Endodermal cell (in vitro differentiated cells): ENCODE measurements at regions not wholly inside any gene's neighbourhood (a gene's known extent, or its start where the extent isn't known, plus 50 kb on each side); places are given as distances from the start of the nearest gene placed in this dataset.

Experiments used
- DNase-seq: peaks from one replicate; pipeline ENCODE4 v3.0.0-alpha.2; 2017
- H3K27ac ChIP-seq: 2 replicates; pipeline ENCODE4 v1.5.1; 2013; ENCODE audit warnings: mild to moderate bottlenecking, low read depth, low read length, moderate library complexity
- H3K27me3 ChIP-seq: 2 replicates; pipeline ENCODE4 v1.6.1; 2013; ENCODE audit warnings: mild to moderate bottlenecking, low read length, moderate library complexity; ENCODE audit not compliant: insufficient read depth, control insufficient read depth, poor library complexity, severe bottlenecking
- H3K36me3 ChIP-seq: 2 replicates; pipeline ENCODE4 v1.7.0; 2013; ENCODE audit warnings: mild to moderate bottlenecking, low read length, moderate library complexity; ENCODE audit not compliant: control insufficient read depth, insufficient read depth
- H3K4me1 ChIP-seq: one replicate; pipeline ENCODE4 v1.7.0; 2013; ENCODE audit warnings: low read length; ENCODE audit not compliant: control insufficient read depth, insufficient read depth
- H3K4me3 ChIP-seq: 2 replicates; pipeline ENCODE4 v1.5.1; 2013; ENCODE audit warnings: mild to moderate bottlenecking, low read length, moderate library complexity
- H3K9ac ChIP-seq: 2 replicates; pipeline ENCODE4 v1.6.1; 2013; ENCODE audit warnings: mild to moderate bottlenecking, low read length, moderate library complexity; ENCODE audit not compliant: poor library complexity, severe bottlenecking; ENCODE audit errors: extremely low read depth
- H3K9me3 ChIP-seq: 2 replicates; pipeline ENCODE4 v1.6.1; 2013; ENCODE audit warnings: mild to moderate bottlenecking, low read length, moderate library complexity; ENCODE audit not compliant: control insufficient read depth
- H3K27ac Mint-ChIP-seq: 2 replicates; pipeline ENCODE4 v1.8.0; 2020; ENCODE audit warnings: mixed read lengths
- H3K27me3 Mint-ChIP-seq: 2 replicates; pipeline ENCODE4 v1.8.0; 2021; ENCODE audit warnings: mild to moderate bottlenecking, mixed read lengths; ENCODE audit not compliant: insufficient read depth
- H3K36me3 Mint-ChIP-seq: 2 replicates; pipeline ENCODE4 v1.8.0; 2020; ENCODE audit warnings: low read depth, mixed read lengths
- H3K4me1 Mint-ChIP-seq: 2 replicates; pipeline ENCODE4 v1.8.0; 2020; ENCODE audit warnings: mixed read lengths
- H3K4me3 Mint-ChIP-seq: 2 replicates; pipeline ENCODE4 v1.8.0; 2020; ENCODE audit warnings: mild to moderate bottlenecking, moderate library complexity, mixed read lengths
- H3K9me3 Mint-ChIP-seq: 2 replicates; pipeline ENCODE4 v1.8.0; 2020; ENCODE audit warnings: mild to moderate bottlenecking, mixed read lengths
- WGBS, 2 experiments: methylation state at CpG; one replicate each; pipeline versions ENCODE4 v1.1.5 to v1.1.7; 2013; ENCODE audit warnings: missing lambda C conversion rate in 2 of 2, mixed read lengths in 1 of 2; ENCODE audit not compliant: insufficient coverage in 1 of 2, insufficient read length in 1 of 2; 5-methylcytosine and 5-hydroxymethylcytosine counted together
- TF ChIP-seq, protein P1 (sequence below): fragments of 200-600 bp; sonication (generic); conservative IDR thresholded peaks from 2 replicates; pipeline ENCODE4 v1.5.0; 2021; ENCODE audit warnings: antibody characterized with exemption, mild to moderate bottlenecking

DNA sequence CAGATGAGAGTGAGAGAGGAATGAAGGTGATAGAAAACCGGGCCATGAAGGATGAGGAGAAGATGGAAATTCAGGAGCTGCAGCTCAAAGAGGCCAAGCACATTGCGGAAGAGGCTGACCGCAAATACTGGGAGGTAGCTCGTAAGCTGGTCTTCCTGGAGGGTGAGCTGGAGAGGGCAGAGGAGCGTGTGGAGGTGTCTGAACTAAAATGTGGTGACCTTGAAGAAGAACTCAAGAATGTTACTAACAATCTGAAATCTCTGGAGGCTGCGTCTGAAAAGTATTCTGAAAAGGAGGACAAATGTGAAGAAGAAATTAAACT lies 88.9 kb downstream of the EOMES start:
- Histone ChIP-seq H3K4me1 (no peaks in the 10 kb centered on the region), H3K9ac (no peak overlapping the region), H3K27me3 (no peaks in the 10 kb centered on the region), H3K36me3 (no peaks in the 10 kb centered on the region), H3K4me3 (no peak overlapping the region), H3K27ac (no peak overlapping the region), H3K9me3 (no peaks in the 10 kb centered on the region)
- DNase-seq = no peak
- 68 to 76% methylated on average over 6 of the region's 6 CpGs for WGBS, 2 experiments
- peaks cover 7% of the 10 kb centered on the region for H3K27me3 Mint-ChIP-seq
- peaks cover 4% of the 10 kb centered on the region for H3K4me1 Mint-ChIP-seq
- peak overlapping the region; percentile 67 for H3K27ac Mint-ChIP-seq
- peak overlapping the region; percentile 58 for H3K4me3 Mint-ChIP-seq
- no peaks in the 10 kb centered on the region for H3K36me3 Mint-ChIP-seq
- TF ChIP-seq, protein P1, sequence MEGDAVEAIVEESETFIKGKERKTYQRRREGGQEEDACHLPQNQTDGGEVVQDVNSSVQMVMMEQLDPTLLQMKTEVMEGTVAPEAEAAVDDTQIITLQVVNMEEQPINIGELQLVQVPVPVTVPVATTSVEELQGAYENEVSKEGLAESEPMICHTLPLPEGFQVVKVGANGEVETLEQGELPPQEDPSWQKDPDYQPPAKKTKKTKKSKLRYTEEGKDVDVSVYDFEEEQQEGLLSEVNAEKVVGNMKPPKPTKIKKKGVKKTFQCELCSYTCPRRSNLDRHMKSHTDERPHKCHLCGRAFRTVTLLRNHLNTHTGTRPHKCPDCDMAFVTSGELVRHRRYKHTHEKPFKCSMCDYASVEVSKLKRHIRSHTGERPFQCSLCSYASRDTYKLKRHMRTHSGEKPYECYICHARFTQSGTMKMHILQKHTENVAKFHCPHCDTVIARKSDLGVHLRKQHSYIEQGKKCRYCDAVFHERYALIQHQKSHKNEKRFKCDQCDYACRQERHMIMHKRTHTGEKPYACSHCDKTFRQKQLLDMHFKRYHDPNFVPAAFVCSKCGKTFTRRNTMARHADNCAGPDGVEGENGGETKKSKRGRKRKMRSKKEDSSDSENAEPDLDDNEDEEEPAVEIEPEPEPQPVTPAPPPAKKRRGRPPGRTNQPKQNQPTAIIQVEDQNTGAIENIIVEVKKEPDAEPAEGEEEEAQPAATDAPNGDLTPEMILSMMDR = no peak
- no peaks in the 10 kb centered on the region for H3K9me3 Mint-ChIP-seq

GRCh38 chr3:27632431-27633223 lies 89.5 kb downstream of the EOMES start:
- Mint-ChIP-seq H3K27ac (peak overlapping the region; percentile 67), H3K27me3 (peaks cover 7% of the 10 kb centered on the region), H3K4me3 (peak overlapping the region; percentile 58), H3K4me1 (peaks cover 4% of the 10 kb centered on the region), H3K9me3 (no peaks in the 10 kb centered on the region), H3K36me3 (no peaks in the 10 kb centered on the region)
- DNase-seq = peak; percentile 76
- TF ChIP-seq, protein P1 = no peak
- H3K4me3 ChIP-seq = no peak overlapping the region
- no peaks in the 10 kb centered on the region for H3K4me1 ChIP-seq
- H3K9me3 ChIP-seq = no peaks in the 10 kb centered on the region
- no peak overlapping the region for H3K27ac ChIP-seq
- H3K9ac ChIP-seq = no peak overlapping the region
- WGBS, 2 experiments = 40 to 41% methylated on average over 23 to 66 of the region's 66 CpGs
- no peaks in the 10 kb centered on the region for H3K27me3 ChIP-seq
- H3K36me3 ChIP-seq = no peaks in the 10 kb centered on the region

DNA sequence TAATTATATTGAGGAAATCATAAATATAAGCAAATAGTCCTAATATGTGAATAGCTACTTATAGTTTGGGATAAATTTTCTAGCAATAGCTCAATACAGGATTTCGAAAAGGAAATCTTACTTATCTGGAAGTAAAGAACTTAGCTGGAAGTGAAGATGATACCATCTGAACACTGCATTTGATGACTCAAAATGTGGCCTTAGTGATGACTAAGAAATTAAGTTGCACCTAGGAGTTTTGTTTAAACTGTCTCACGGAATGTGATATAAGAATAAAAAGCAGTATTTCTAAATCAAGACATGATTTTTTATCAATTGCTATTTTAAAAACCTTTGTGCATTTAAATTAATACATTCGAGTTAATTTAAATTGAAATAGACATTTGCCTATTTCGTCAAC lies 91.2 kb downstream of the EOMES start:
- Histone ChIP-seq H3K27ac (no peak overlapping the region), H3K4me3 (no peak overlapping the region), H3K4me1 (no peaks in the 10 kb centered on the region), H3K27me3 (no peaks in the 10 kb centered on the region), H3K9me3 (no peaks in the 10 kb centered on the region), H3K9ac (no peak overlapping the region), H3K36me3 (no peaks in the 10 kb centered on the region)
- TF ChIP-seq, protein P1 = no peak
- Mint-ChIP-seq H3K36me3 (no peaks in the 10 kb centered on the region), H3K4me1 (peaks cover 10% of the 10 kb centered on the region), H3K4me3 (no peak overlapping the region), H3K27me3 (peaks cover 7% of the 10 kb centered on the region), H3K9me3 (no peaks in the 10 kb centered on the region), H3K27ac (no peak overlapping the region)
- DNase-seq = no peak
- 96 to 100% methylated on average over 2 to 4 of the region's 4 CpGs for WGBS, 2 experiments
